Astrocyte of the spinal cord (primary cell): ENCODE measurements at regions not wholly inside any gene's neighbourhood (a gene's known extent, or its start where the extent isn't known, plus 50 kb on each side); places are given as distances from the start of the nearest gene placed in this dataset.

Source experiments
- DNase-seq: peaks from one replicate; pipeline ENCODE4 v3.0.0; 2011; ENCODE audit warnings: low read depth, low spot score
- H3K4me3 ChIP-seq: 2 replicates; pipeline ENCODE4 v1.5.1; 2011; ENCODE audit warnings: low read depth, mild to moderate bottlenecking, low read length, moderate library complexity
- in situ Hi-C: cut with HindIII; loops from 2 replicates; pipeline ENCODE4 v1.10.0; 2017; ENCODE audit warnings: low sequenced_read_pairs
- TF ChIP-seq, protein P1 (sequence below): IDR thresholded peaks from 2 replicates; pipeline ENCODE4 v1.5.1; 2012; ENCODE audit warnings: low read depth, mild to moderate bottlenecking, low read length, inconsistent platforms

DNA sequence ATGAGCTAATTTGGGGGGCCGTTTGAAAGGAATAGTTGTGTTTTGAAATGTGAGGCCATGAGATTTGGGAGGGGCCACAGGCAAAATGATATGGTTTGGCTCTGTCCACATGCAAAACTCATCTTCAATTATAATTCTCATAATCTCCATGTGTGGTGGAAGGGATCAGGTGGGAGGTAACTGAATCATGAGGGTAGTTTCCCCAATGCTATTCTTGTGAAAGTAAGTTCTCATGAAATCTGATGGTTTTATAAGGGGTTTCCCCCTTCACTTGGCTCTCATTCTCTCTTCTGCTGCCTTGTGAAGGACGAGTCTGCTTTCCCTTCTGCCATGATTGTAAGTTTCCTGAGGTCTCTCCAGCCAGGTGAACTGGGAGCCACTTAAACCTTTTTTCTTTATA is 490.8 kb upstream of the GRM3 start:
- in situ Hi-C loops = no loop called here
- no peak overlapping the region for H3K4me3 ChIP-seq
- DNase-seq = no peak
- TF ChIP-seq, protein P1, sequence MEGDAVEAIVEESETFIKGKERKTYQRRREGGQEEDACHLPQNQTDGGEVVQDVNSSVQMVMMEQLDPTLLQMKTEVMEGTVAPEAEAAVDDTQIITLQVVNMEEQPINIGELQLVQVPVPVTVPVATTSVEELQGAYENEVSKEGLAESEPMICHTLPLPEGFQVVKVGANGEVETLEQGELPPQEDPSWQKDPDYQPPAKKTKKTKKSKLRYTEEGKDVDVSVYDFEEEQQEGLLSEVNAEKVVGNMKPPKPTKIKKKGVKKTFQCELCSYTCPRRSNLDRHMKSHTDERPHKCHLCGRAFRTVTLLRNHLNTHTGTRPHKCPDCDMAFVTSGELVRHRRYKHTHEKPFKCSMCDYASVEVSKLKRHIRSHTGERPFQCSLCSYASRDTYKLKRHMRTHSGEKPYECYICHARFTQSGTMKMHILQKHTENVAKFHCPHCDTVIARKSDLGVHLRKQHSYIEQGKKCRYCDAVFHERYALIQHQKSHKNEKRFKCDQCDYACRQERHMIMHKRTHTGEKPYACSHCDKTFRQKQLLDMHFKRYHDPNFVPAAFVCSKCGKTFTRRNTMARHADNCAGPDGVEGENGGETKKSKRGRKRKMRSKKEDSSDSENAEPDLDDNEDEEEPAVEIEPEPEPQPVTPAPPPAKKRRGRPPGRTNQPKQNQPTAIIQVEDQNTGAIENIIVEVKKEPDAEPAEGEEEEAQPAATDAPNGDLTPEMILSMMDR = no peak

DNA sequence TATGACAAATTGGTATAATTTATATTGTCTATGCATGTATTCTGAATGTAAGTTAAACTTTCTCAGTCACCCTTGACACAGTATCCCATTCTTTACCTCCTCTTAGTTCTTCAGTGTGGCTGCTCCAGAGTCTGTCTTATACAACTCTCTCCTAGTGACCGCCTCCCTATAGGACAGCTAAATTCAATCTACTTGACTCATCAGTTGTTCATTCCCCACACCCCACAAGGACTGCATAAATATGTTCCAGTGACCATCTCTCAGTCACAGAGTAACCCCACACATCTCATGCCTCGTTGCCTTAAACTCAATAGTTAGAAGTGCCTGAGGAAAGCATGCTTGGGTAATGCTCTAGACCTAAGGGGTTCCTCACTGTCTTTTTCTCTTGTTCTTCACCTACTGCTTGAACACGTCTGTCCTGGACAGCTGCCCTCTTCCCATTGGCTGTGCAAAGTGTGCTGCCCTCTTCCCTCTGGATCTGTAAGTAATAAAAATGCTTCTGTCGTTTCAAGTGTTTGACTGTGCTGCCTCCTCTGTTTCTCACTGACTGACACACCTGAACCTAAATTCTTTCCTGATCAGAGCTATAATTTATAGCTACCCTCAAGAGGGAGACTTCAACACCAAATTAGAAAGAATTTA is 494.6 kb upstream of the GRM3 start:
- H3K4me3 ChIP-seq = no peak overlapping the region
- TF ChIP-seq, protein P1 = no peak
- in situ Hi-C loops = no loop called here
- DNase-seq = no peak

DNA sequence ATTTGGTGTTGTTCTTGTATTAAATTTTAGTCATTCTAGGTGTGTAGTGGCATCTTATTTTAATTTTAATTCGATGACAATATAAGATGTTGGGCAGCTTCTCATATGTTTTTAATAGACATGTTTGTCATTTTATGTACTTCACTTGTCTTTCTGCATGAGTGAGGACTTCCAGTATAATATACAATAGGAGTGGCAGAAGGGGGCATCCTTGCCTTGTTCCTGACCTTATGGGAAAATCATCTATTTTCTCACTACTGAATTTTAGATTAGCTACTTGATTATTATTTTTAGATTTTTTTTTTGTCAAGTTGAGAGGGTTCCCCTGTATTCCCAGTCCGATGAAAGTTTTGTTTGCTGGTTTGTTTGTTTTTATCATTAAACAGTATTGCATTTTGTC is 495.2 kb upstream of the GRM3 start:
- in situ Hi-C loops = no loop called here
- DNase-seq = no peak
- TF ChIP-seq, protein P1 = no peak
- no peak overlapping the region for H3K4me3 ChIP-seq

DNA sequence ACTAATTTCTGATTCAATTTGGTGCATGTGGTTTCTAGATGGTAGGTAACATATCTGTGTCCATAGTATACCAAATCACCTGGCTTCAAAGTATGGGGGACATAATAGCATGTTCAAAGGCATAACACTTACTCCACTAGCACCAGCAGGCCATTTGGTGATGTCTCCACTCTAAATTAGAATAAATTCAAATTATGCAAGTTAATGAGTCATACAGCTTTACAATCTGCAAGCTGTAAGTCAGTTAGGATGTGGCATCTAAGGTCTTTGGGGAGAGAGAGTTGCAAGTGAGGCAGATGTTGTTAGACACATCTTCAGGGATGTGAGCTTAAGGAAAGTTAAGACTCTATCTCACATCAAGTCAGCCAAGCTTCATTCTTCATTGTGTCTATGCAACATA is 506.4 kb upstream of the GRM3 start:
- in situ Hi-C loops = no loop called here
- TF ChIP-seq, protein P1 = no peak
- DNase-seq = no peak

DNA sequence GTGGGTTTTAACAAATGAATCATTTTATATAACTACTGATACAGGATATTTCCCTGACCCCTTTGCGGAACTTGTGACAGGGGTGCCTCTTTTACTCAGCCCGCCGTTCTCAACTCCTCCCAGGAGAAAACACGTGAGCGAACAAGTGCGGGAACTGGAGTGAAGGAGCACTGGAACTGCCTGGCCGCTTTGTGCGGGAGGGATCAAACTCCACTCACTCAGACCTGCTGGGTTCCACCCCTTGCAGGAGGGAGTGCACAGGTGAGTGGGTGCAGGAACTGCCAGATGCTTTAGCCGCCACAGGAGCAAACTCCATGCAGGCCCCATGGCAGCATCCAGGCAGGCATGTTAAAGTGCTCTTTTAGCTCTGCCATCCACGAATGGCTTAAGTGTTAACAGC is 513.4 kb upstream of the GRM3 start:
- in situ Hi-C loops = no loop called here
- TF ChIP-seq, protein P1 = no peak

More for the DNA sequence above, 506.4 kb upstream of the GRM3 start:
- no peak overlapping the region for H3K4me3 ChIP-seq

DNA sequence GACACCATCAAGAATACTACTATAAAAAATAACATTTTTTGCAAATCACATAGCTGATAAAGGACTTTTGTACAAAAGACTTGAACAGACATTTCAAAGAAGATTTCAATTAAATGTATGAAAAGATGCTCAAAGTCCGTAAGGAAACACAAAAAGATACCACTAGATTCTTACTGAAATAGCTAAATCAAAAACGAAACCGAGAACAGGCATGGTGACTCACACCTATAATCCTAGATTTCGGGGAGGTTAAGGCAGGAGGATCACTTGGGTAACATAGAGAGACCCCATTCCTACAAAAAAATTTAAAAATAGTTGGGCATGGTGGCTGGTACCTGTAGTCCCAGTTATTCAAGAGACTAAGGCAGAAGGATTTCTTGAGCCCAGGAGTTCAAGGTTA is 520.2 kb upstream of the GRM3 start:
- DNase-seq = no peak
- in situ Hi-C loops = no loop called here
- H3K4me3 ChIP-seq = no peak overlapping the region
- TF ChIP-seq, protein P1 = no peak

More for the DNA sequence above, 513.4 kb upstream of the GRM3 start:
- no peak overlapping the region for H3K4me3 ChIP-seq
- no peak for DNase-seq

DNA sequence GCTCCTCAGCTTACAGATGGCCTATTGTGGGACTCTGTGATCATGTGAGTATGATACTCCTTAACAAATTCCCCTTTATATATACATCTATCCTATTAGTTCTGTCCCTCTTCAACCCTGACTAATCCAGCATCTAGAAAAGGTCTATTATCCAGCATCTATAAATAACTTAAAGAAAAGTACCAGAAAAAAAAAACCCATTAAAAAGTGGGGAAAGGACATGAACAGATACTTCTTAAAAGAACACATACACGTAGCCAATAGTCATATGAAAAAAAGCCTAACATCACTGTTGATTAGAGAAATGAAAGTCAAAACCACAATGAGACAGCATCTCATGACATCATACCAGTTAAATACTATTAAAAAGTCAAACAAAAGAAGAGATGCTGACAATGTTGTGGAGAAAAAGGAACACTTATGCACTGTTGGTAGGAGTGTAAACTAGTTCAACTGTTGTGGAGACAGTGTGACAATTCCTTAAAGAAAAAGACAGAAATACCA is 549.5 kb upstream of the GRM3 start:
- no peak overlapping the region for H3K4me3 ChIP-seq
- no peak for DNase-seq
- in situ Hi-C loops = no loop called here
- TF ChIP-seq, protein P1 = no peak
